HG03565 (cell line): ENCODE measurements at regions not wholly inside any gene's neighbourhood (a gene's known extent, or its start where the extent isn't known, plus 50 kb on each side); places are given as distances from the start of the nearest gene placed in this dataset.

ENCODE experiments used
- ATAC-seq: cut with Tn5 transposase; IDR thresholded peaks from one replicate; pipeline ENCODE4 v1.9.1; 2021; ENCODE audit warnings: mild to moderate bottlenecking, moderate library complexity; ENCODE audit not compliant: unreplicated experiment

GRCh38 chr6:112697265-112697664, 350.1 kb downstream of the RFPL4B start:
- no peak for ATAC-seq

GRCh38 chr6:112701201-112701600, 354.1 kb downstream of the RFPL4B start:
- no peak for ATAC-seq

DNA sequence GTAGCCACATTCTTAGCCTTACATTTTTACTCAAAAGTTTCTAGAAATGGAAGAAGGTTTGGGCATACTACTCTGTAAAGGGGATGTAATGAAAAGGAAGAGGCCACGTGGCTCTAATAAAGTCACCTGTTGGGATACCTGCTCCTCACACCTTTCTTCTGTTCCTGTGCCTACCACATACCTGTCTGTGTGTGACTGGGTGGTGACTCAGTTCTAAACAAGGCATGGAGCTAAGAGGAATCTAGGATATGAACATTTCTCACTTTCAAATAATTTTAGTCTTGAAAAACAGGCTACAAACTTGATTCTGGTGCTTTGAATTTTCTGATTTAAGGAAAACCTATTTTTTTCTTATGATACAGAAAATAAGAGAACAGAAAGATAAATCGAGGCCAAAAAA, 363.6 kb downstream of the RFPL4B start:
- no peak for ATAC-seq

GRCh38 chr6:112713402-112713801, 366.3 kb downstream of the RFPL4B start:
- ATAC-seq: no peak

DNA sequence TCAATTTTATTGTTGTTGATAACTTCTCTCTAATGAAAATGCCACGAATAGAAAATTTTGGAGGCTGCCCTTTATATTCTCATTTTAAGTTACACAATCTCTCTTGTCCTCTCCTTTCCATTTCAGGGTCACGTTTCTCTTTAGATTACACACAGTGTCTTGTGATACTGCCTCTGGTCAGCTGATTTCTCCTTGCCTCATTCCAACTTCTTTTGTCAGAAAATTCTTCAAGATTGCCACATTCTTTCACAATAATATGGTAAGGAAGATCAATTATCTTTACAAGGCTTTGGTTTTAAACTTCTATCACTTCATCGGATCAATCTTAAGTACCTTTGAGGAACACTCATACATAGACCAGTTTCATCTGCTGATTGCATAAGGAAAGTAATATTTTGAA, 370.3 kb downstream of the RFPL4B start:
- ATAC-seq: no peak

- no peak for ATAC-seq
Measured at GRCh38 chr6:112717856-112718255, 370.7 kb downstream of the RFPL4B start.

GRCh38 chr6:112725541-112726085, 378.5 kb downstream of the RFPL4B start:
- ATAC-seq: no peak

DNA sequence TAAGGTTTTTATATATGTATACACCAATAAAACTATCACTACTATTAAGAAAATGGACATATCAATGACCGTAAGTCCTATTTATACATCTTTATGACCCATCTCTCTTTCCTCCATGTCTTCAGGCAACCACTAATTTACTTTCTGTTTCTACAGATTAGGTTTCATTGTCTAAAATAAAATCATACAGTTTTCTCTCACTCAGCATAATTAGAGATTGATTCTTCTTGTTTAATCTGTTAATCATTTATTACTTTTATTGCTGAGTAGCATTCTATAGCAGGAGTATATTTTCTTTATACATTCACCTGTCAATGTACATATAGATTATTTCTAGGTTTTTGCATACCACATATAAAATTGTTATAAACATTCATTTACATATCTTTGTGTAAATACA, 388.0 kb downstream of the RFPL4B start:
- no peak for ATAC-seq

DNA sequence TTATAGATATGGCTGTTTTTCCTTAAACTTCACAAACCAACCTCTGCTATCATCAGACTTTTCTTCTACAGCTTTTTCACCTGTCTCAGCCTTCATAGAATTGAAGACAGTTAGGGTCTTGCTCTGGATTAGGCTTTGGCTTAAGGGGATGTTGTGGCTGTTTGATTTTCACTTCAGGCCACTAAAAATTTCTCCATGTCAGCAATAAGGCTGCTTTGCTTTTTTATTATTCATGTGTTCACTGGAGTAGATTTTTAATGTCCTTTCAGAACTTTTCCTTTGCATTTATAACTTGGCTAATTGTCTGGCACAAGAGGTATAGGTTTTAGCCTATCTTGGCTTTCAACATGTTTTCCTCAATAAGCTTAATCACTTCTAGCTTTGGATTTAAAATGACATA, 392.6 kb downstream of the RFPL4B start:
- no peak for ATAC-seq

- ATAC-seq: no peak
Measured at GRCh38 chr6:112743323-112743722, 396.2 kb downstream of the RFPL4B start.

DNA sequence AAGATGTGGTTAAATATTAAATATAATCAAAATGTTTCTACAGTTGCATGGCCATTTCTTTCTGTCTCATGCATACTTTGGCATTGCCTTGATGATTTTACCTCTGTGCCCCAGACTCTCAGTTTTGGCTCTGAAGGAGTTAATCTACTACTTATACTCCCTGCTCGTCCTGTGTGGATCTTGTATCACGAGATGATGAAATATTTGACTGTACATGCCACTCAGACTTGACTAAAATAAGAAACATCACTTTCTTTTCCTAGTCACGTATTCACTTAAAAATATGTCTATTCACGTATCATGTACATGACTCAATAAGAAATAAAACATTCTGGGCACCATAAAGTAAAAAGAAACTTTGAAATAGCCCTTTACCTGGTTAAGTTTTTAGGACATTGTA, 397.7 kb downstream of the RFPL4B start:
- ATAC-seq: no peak

- no peak for ATAC-seq
Measured at GRCh38 chr6:112745765-112746164, 398.6 kb downstream of the RFPL4B start.

DNA sequence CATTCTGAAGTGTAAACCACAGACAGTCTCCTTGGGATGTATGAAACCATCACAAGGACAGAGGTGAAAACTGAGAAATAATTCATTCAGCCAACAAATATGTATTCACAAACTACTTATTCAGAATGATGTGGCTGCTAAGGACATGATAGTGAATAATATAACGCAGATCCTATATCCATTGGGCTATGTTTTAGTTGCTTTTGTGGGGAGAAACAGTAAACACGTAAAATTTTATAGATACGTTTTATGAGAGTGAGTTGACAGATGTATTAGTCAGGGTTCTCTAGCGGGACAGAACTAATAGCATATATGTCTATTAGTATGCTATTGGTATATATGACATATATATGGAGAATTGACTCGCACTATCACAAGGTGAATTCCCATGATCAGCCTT, 402.5 kb downstream of the RFPL4B start:
- ATAC-seq: no peak

GRCh38 chr6:112752305-112752704, 405.2 kb downstream of the RFPL4B start:
- ATAC-seq: no peak

GRCh38 chr6:112752791-112753190, 405.7 kb downstream of the RFPL4B start:
- no peak for ATAC-seq

DNA sequence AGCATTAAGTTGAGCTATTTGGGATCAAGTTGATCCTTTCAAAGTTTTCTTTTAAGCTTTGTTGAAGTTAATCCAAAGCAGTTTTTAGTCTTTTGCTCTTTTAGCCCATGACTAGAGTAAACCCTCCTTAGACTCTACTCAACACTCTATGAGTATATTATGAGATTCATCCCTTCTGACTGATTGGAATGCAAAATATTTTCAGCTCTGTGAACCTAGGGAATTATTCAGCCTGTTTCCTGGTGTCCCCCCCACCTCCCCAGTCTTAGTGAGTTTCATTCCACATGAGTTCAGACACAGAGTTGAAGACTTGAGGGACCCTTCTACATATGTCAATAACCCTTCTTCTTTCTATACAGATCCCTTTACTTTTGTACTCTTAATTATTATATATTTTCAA, 413.7 kb downstream of the RFPL4B start:
- no peak for ATAC-seq

- ATAC-seq: no peak
Measured at GRCh38 chr6:112761740-112762139, 414.6 kb downstream of the RFPL4B start.

GRCh38 chr6:112764377-112764776, 417.2 kb downstream of the RFPL4B start:
- ATAC-seq: no peak

DNA sequence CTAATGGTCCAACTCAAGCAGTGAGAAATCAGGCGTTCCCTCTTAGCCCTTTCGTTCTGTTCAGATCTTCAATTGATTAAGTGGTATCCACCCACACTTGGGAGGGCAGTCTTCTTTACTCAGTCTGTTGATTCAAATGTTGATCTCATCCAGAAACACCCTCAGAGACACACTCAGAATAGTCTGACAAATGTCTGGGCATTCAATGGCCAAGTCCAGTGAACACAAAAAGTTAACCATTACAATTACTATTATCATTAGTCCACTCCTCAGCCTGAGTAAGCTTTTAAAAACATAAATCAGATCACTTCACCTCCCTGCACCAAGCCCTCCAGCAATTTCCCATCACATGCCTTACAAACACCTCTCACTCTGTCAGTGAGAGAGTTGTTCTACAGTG, 423.2 kb downstream of the RFPL4B start:
- ATAC-seq: no peak

- no peak for ATAC-seq
Measured at GRCh38 chr6:112773187-112773586, 426.1 kb downstream of the RFPL4B start.

DNA sequence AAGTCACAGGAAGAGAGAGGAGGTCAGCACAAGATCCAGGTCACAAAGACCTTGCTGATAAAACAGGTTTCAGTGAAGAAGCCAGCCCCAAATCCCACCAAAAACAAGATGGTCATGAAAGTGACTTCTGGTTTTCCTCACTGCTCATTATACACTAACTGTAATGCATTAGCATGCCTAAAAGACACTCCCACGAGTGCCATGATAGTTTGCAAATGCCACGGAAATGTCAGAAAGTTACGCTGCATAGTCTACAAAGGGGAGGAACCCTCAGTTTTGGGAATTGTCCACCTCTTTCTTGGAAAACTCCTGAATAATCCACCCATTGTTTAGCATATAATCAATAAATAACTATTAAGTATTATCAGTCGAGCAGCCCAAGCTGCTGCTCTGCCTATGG, 427.2 kb downstream of the RFPL4B start:
- ATAC-seq: no peak

DNA sequence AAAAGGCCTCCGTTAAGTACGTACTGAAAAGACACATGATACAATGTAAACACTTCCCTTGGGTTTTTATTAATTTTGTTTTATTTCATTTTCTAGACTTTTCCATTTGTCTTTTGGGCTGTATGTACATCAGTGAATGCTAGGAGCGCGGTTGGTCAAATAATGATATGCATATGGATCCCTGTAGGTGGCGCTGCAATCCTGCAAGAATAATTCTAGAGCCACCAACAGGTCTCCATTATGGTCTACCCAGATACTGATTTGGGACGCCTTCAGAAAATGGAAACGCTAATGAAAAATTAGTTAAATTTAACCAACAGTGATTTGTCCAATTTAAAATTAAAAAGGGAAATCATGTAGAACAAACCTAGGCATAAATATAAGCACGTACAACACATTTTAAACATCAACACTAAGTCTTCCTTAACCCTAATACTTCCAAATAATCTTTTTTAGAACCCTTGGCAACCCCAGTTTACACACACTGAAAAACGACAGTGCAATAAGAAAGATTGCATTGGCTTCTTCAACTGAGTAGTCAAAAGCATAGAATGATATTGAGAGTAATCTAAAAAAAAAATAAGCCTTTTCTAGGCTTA, 433.5 kb downstream of the RFPL4B start:
- ATAC-seq: peak; percentile 93

GRCh38 chr6:112781241-112781640, 434.1 kb downstream of the RFPL4B start:
- ATAC-seq: no peak
